ENCODE measurements at regions not wholly inside any gene's neighbourhood (a gene's known extent, or its start where the extent isn't known, plus 50 kb on each side); places are given as distances from the start of the nearest gene placed in this dataset.
A peak's percentile ranks its signal among the peaks of the same experiment; 100 is the strongest.

DNA sequence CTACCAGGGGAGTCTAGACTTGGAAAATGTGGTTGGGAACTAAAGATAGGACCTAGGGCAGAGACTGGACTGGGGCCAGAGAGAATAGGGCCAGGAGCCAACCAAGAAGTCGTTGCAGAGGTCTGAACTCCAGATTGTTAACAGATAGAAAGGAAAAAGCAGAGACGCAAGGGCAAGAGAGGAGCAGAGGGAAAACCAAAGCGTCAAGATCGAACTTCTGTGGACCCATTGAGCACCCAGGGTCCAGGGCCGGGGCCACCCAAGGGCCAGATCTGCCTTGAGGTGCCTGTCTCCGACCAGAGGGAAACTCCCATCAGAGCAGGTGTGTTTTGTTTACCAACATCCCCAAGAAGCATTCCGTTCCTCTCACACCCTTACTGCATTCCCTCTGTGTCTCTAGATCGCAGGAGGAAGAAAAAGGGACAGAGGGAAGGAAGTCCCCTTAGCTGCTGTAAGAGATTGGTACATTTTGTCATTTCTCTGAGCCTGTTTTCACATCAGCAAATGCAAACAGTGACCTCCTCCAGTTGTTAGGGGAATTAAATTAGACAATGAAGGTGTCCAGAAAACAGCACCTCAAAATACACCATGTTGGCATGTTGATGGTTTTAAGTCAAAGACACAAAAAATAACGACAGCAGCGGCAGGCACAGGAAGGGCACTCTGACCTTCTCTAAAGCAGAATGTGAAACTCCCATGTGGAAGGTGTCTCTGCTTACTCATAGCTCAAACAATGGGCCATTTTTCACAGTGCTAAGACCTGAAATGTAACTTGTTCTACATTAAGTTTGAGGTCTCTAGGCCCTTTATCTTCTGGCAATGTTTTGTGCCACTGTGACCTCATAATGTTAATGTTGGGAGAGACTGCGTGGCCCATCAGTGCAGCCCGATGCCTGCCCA is 105.8 kb upstream of the RAB4A start:
- Mint-ChIP-seq H3K4me3 (no peak overlapping the region), H3K9me3 (no peaks in the 10 kb centered on the region), H3K36me3 (ENCODE audit: low read depth) (no peaks in the 10 kb centered on the region), H3K27me3 (ENCODE audit: low read depth) (no peaks in the 10 kb centered on the region), H3K27ac (ENCODE audit: unreplicated experiment) (no peak overlapping the region), H3K4me1 (peaks cover 13% of the 10 kb centered on the region)
- no peak for DNase-seq (ENCODE audit: low read depth, low spot score)
- TF ChIP-seq, protein P1, sequence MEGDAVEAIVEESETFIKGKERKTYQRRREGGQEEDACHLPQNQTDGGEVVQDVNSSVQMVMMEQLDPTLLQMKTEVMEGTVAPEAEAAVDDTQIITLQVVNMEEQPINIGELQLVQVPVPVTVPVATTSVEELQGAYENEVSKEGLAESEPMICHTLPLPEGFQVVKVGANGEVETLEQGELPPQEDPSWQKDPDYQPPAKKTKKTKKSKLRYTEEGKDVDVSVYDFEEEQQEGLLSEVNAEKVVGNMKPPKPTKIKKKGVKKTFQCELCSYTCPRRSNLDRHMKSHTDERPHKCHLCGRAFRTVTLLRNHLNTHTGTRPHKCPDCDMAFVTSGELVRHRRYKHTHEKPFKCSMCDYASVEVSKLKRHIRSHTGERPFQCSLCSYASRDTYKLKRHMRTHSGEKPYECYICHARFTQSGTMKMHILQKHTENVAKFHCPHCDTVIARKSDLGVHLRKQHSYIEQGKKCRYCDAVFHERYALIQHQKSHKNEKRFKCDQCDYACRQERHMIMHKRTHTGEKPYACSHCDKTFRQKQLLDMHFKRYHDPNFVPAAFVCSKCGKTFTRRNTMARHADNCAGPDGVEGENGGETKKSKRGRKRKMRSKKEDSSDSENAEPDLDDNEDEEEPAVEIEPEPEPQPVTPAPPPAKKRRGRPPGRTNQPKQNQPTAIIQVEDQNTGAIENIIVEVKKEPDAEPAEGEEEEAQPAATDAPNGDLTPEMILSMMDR (conservative IDR thresholded peaks at IDR 0.05) = no peak

DNA sequence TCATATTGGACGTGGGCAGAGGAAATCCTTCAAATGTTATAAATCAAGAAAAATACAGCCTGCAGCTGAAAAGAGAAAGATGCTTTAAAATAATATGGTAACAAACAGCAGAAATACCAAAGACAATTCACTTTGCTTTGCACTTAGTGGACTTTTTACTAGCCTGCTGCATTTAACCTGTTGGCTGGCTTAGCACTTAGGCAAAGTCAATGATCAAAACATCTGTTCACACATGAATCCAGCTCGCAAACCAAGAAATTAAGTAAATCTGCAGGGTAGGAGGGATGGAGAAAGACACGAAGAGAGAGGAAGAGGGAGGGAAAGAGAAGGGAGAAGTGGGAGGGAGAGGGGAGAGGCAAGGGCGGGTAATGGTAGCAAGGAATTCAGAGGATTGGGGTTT is 103.6 kb upstream of the RAB4A start:
- TF ChIP-seq, protein P1 (conservative IDR thresholded peaks at IDR 0.05) = no peak
- no peaks in the 10 kb centered on the region for H3K9me3 Mint-ChIP-seq
- peaks cover 16% of the 10 kb centered on the region for H3K4me1 Mint-ChIP-seq
- H3K36me3 Mint-ChIP-seq (ENCODE audit: low read depth) = no peaks in the 10 kb centered on the region
- no peak for DNase-seq (ENCODE audit: low read depth, low spot score)
- H3K27ac Mint-ChIP-seq (ENCODE audit: unreplicated experiment) = no peak overlapping the region
- H3K27me3 Mint-ChIP-seq (ENCODE audit: low read depth) = no peaks in the 10 kb centered on the region
- H3K4me3 Mint-ChIP-seq = no peak overlapping the region

DNA sequence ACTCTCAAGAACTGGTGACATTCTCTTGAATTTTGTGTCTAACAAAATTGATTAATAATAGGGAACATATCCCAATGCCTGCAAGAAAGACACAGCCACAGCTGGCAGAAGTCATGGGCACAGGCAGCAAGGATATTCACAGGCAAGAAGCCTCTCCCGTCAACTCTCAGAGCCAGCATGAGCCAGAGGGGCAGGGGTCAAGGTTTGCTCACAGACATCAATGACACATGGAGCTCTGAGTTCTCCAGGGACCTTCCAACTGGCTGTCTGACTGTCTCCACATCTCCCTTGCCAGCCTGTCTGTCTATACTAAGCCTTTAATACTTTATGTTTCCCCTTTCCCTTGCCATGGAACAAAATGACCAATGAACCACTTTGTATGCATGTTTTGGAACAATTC is 101.5 kb upstream of the RAB4A start:
- H3K27ac Mint-ChIP-seq (ENCODE audit: unreplicated experiment) = no peak overlapping the region
- TF ChIP-seq, protein P1 (conservative IDR thresholded peaks at IDR 0.05) = no peak
- H3K36me3 Mint-ChIP-seq (ENCODE audit: low read depth) = no peaks in the 10 kb centered on the region
- H3K4me1 Mint-ChIP-seq = peaks cover 16% of the 10 kb centered on the region
- H3K9me3 Mint-ChIP-seq = no peaks in the 10 kb centered on the region
- no peak for DNase-seq (ENCODE audit: low read depth, low spot score)
- no peak overlapping the region for H3K4me3 Mint-ChIP-seq
- no peaks in the 10 kb centered on the region for H3K27me3 Mint-ChIP-seq (ENCODE audit: low read depth)

DNA sequence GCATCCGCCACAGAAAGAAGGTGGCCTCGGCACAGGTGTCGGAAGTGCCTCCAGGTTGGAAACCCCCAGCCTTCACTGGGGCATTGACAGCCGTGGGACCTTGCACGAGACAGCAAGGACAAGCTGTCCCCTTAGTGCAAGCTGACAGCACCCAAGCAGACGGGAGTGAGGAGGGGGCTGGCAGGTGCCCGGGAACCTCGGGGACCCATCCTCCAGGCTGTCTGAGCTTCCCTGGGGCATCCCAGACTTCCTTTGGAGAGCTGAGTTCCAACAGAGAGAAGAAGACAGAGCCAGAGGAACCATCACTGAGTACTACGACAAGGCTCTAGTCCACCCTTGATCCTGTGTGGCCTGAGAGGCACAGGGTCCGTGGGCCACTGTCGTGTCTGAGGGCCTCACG is 100.6 kb upstream of the RAB4A start:
- DNase-seq (ENCODE audit: low read depth, low spot score) = no peak
- Mint-ChIP-seq H3K36me3 (ENCODE audit: low read depth) (no peaks in the 10 kb centered on the region), H3K27ac (ENCODE audit: unreplicated experiment) (no peak overlapping the region), H3K27me3 (ENCODE audit: low read depth) (no peaks in the 10 kb centered on the region), H3K9me3 (no peaks in the 10 kb centered on the region), H3K4me1 (peaks cover 10% of the 10 kb centered on the region), H3K4me3 (no peak overlapping the region)
- TF ChIP-seq, protein P1 (conservative IDR thresholded peaks at IDR 0.05) = no peak

DNA sequence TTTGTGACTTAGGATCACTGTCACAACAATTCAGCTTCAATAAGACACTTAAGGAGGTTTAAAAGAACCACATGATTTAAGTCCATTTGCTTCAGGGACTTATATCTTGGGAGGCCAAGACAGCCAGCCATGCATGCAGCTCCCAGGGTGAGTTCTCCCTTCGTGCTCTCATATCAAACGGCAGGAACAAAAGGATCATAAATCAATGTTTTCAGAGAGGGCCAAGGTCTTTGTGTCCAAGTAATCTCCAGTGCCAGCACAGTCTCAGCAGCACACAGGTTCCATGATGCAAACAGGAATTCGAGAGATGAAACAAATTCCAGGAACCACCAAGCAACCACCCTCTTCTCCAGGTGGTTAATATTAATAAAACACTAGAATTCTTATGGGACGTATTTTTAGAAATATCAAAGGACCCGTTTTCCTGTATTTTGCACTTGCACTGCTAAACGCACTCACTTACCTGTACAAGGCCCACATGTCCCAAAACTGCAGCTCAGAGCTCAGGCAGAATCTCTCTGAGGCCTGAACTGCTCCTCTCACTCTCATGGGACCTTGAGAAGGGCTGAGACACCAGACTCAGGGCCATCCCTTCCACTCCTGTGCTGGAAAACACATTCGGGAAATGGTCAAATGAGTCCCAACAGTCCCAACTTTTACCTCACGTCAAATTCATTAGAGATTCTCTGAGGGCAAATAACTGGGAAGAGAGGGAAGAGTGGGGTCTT is 100.0 kb upstream of the RAB4A start:
- peak overlapping the region; percentile 29 for H3K27ac Mint-ChIP-seq (ENCODE audit: unreplicated experiment)
- H3K36me3 Mint-ChIP-seq (ENCODE audit: low read depth) = no peaks in the 10 kb centered on the region
- H3K9me3 Mint-ChIP-seq = no peaks in the 10 kb centered on the region
- TF ChIP-seq, protein P1 (conservative IDR thresholded peaks at IDR 0.05) = no peak
- H3K27me3 Mint-ChIP-seq (ENCODE audit: low read depth) = no peaks in the 10 kb centered on the region
- H3K4me3 Mint-ChIP-seq = no peak overlapping the region
- peaks cover 6% of the 10 kb centered on the region for H3K4me1 Mint-ChIP-seq
- no peak for DNase-seq (ENCODE audit: low read depth, low spot score)

Measured in neural crest cell (in vitro differentiated cells).